Activated B cell treated with CpG ODN at 0.5 μM for 24 hours (primary cell): ENCODE measurements at regions not wholly inside any gene's neighbourhood (a gene's known extent, or its start where the extent isn't known, plus 50 kb on each side); places are given as distances from the start of the nearest gene placed in this dataset.

Experiments
- ATAC-seq: fragments of 200-7000 bp; cut with Tn5 transposase; one replicate; pipeline ENCODE4 v1.10.0; 2021; ENCODE audit warnings: low read depth, mild to moderate bottlenecking, moderate library complexity
- CTCF ChIA-PET: fragments of 350-600 bp; sonication (Branson Sonifier 250); formaldehyde crosslinking; loops from one replicate; lab custom pipeline; 2021; ENCODE audit warnings: antibody characterized with exemption; lab: Charles Lee
- POLR2A ChIA-PET: fragments of 350-600 bp; sonication (Branson Sonifier 250); formaldehyde crosslinking; loops from one replicate; lab custom pipeline; 2021; ENCODE audit warnings: antibody characterized with exemption; lab: Charles Lee
- DNase-seq: peaks from one replicate; pipeline ENCODE4 v3.0.0; 2022
- H3K27ac Mint-ChIP-seq: one replicate; pipeline ENCODE4 v1.8.0; 2020; ENCODE audit warnings: mixed read lengths
- H3K27me3 Mint-ChIP-seq: one replicate; pipeline ENCODE4 v1.8.0; 2021; ENCODE audit warnings: mixed read lengths
- H3K36me3 Mint-ChIP-seq: one replicate; pipeline ENCODE4 v1.8.0; 2021; ENCODE audit warnings: low read depth, mixed read lengths
- H3K4me1 Mint-ChIP-seq: one replicate; pipeline ENCODE4 v1.8.0; 2021; ENCODE audit warnings: mixed read lengths
- H3K4me3 Mint-ChIP-seq: one replicate; pipeline ENCODE4 v1.8.0; 2020; ENCODE audit warnings: mild to moderate bottlenecking, mixed read lengths
- H3K9me3 Mint-ChIP-seq: one replicate; pipeline ENCODE4 v1.8.0; 2020; ENCODE audit warnings: mixed read lengths
- CTCF ChIP-seq: fragments of 200-600 bp; IDR thresholded peaks from one replicate; pipeline ENCODE4 v1.8.0; 2022; ENCODE audit warnings: antibody characterized with exemption, mild to moderate bottlenecking
- intact Hi-C: fragments of 100-400 bp; cut with micrococcal nuclease; formaldehyde crosslinking; loops from one replicate; pipeline ENCODE4 v1.15.1; 2024

- H3K4me3 Mint-ChIP-seq, result no peak overlapping the region
- H3K4me1 Mint-ChIP-seq, result no peaks in the 10 kb centered on the region
- no peaks in the 10 kb centered on the region for H3K36me3 Mint-ChIP-seq
- H3K27me3 Mint-ChIP-seq, result peaks cover 5% of the 10 kb centered on the region
- ChIA-PET POLR2A (no interaction called here), CTCF (no interaction called here)
- DNase-seq, result no peak
- intact Hi-C loops, result loop anchor here (10.0 kb wide), 2 partner anchors 423 to 703 kb away; no protein-coding TSS in a partner anchor
- no peak overlapping the region for H3K27ac Mint-ChIP-seq
- no peaks in the 10 kb centered on the region for H3K9me3 Mint-ChIP-seq
- TF ChIP-seq CTCF, result no peak
- ATAC-seq, result no peak
These were observed 74.7 kb downstream of the BUD13 start for GRCh38 chr11:116698080-116698479.

- POLR2A ChIA-PET, result no interaction called here
- no peak overlapping the region for H3K27ac Mint-ChIP-seq
- no peak for DNase-seq
- H3K36me3 Mint-ChIP-seq, result no peaks in the 10 kb centered on the region
- no peaks in the 10 kb centered on the region for H3K9me3 Mint-ChIP-seq
- H3K27me3 Mint-ChIP-seq, result peaks cover 5% of the 10 kb centered on the region
- intact Hi-C loops, result loop anchor here (10.0 kb wide), 2 partner anchors 423 to 703 kb away; no protein-coding TSS in a partner anchor
- TF ChIP-seq CTCF, result no peak
- H3K4me1 Mint-ChIP-seq, result no peaks in the 10 kb centered on the region
- H3K4me3 Mint-ChIP-seq, result no peak overlapping the region
- no peak for ATAC-seq
- CTCF ChIA-PET, result no interaction called here
These were observed 75.1 kb downstream of the BUD13 start for GRCh38 chr11:116697639-116698038.

GRCh38 chr11:116697011-116697410 lies 75.8 kb downstream of the BUD13 start:
- ChIA-PET POLR2A (no interaction called here), CTCF (no interaction called here)
- Mint-ChIP-seq H3K27ac (no peak overlapping the region), H3K36me3 (no peaks in the 10 kb centered on the region), H3K27me3 (peaks cover 5% of the 10 kb centered on the region), H3K4me1 (no peaks in the 10 kb centered on the region), H3K4me3 (no peak overlapping the region), H3K9me3 (no peaks in the 10 kb centered on the region)
- ATAC-seq, result no peak
- no peak for TF ChIP-seq CTCF
- DNase-seq, result no peak
- intact Hi-C loops, result loop anchor here (10.0 kb wide), 2 partner anchors 422 to 702 kb away; no protein-coding TSS in a partner anchor

GRCh38 chr11:116696381-116696941 lies 76.3 kb downstream of the BUD13 start:
- ATAC-seq, result no peak
- intact Hi-C loops, result loop anchor here (10.0 kb wide), 2 partner anchors 422 to 702 kb away; no protein-coding TSS in a partner anchor
- H3K27ac Mint-ChIP-seq, result no peak overlapping the region
- TF ChIP-seq CTCF, result no peak
- H3K27me3 Mint-ChIP-seq, result peaks cover 5% of the 10 kb centered on the region
- H3K9me3 Mint-ChIP-seq, result no peaks in the 10 kb centered on the region
- no peaks in the 10 kb centered on the region for H3K36me3 Mint-ChIP-seq
- CTCF ChIA-PET, result no interaction called here
- DNase-seq, result no peak
- H3K4me1 Mint-ChIP-seq, result peaks cover 2% of the 10 kb centered on the region
- POLR2A ChIA-PET, result no interaction called here
- no peak overlapping the region for H3K4me3 Mint-ChIP-seq

- H3K27me3 Mint-ChIP-seq, result peaks cover 5% of the 10 kb centered on the region
- ChIA-PET POLR2A (no interaction called here), CTCF (no interaction called here)
- no peak overlapping the region for H3K27ac Mint-ChIP-seq
- no peaks in the 10 kb centered on the region for H3K36me3 Mint-ChIP-seq
- H3K9me3 Mint-ChIP-seq, result no peaks in the 10 kb centered on the region
- ATAC-seq (no peak), DNase-seq (no peak)
- H3K4me1 Mint-ChIP-seq, result peaks cover 2% of the 10 kb centered on the region
- intact Hi-C loops, result loop anchor here (10.0 kb wide), 2 partner anchors 421 to 701 kb away; no protein-coding TSS in a partner anchor
- no peak for TF ChIP-seq CTCF
- no peak overlapping the region for H3K4me3 Mint-ChIP-seq
These were observed 77.0 kb downstream of the BUD13 start for GRCh38 chr11:116695657-116696254.
